ENCODE measurements at regions not wholly inside any gene's neighbourhood (a gene's known extent, or its start where the extent isn't known, plus 50 kb on each side); places are given as distances from the start of the nearest gene placed in this dataset.

GRCh38 chr6:6516666-6517458 is 71.7 kb upstream of the LY86 start (continued):
- TF ChIP-seq, protein P1, sequence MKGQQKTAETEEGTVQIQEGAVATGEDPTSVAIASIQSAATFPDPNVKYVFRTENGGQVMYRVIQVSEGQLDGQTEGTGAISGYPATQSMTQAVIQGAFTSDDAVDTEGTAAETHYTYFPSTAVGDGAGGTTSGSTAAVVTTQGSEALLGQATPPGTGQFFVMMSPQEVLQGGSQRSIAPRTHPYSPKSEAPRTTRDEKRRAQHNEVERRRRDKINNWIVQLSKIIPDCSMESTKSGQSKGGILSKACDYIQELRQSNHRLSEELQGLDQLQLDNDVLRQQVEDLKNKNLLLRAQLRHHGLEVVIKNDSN (IDR thresholded peaks at IDR 0.05; ENCODE audit: borderline replicate concordance, low read depth) = no peak
- no peak for TF ChIP-seq JUND (IDR thresholded peaks at IDR 0.05)
- TF ChIP-seq GABPA (IDR thresholded peaks at IDR 0.05; ENCODE audit: low read depth) = no peak
- no peak for TF ChIP-seq FOSL2 (IDR thresholded peaks at IDR 0.05; ENCODE audit: borderline replicate concordance, low read depth)
- no peak for TF ChIP-seq CHD2 (IDR thresholded peaks at IDR 0.05; ENCODE audit: low read length, partially characterized antibody)
- TF ChIP-seq RFX5 (IDR thresholded peaks at IDR 0.05; ENCODE audit: low read length) = no peak
- TF ChIP-seq CTCF (IDR thresholded peaks at IDR 0.05) = no peak
- TF ChIP-seq GATA2 (CRISPR knock-in tag; IDR thresholded peaks at IDR 0.05) = no peak
- no peak for TF ChIP-seq RCOR1 (IDR thresholded peaks at IDR 0.05; ENCODE audit: low read length)
- no peak for TF ChIP-seq EP300 (IDR thresholded peaks at IDR 0.05; ENCODE audit: borderline replicate concordance in 1 of 2, low read depth in 1 of 2, low read length in 1 of 2)

DNA sequence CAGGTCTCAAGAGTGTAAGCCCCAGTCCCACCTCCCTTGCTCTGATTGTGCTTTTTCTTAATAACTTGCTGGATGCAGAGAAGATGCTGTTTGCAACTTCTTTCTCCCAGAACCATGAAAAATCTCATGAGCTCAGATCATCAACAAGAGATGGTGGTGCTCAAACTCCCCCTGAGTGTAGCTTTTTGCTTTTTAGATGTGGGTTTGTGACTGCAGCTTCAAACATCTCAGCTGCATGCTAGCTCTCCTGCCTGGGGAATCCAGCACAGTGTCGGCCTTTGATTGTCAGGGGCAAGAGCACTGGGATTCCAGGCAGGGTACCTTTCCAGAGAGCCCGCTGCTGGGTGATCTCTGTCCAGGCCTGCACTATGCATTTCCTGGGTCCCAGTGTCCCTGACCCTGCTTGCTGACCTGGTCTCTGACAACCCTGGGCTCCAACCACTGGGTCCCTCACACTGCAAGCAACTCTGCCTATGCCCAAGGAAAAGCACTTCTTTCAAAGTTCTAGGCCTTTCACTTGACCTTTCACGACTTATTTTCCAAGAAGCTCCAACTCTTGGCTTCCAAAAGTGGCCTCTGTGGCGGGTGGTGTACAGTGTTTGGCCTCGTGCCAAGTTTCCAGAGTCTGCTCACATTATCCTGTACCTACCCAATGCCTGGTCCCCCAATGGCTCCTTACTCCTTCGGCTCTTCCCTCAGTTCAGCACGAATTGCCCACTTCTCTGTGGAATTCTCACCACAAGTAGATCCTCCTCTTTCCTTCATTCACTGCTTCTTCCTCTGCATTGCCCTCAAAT is 69.7 kb upstream of the LY86 start:
- Histone ChIP-seq H3K4me3 (ENCODE audit: low read depth in 2 of 2, low read length in 1 of 2) (no peak overlapping the region), H3K9ac (no peak overlapping the region), H4K20me1 (ENCODE audit: insufficient read depth) (no peaks in the 10 kb centered on the region), H3K9me3 (no peaks in the 10 kb centered on the region), H3K27me3 (ENCODE audit: insufficient read depth) (peaks cover 6% of the 10 kb centered on the region; the same call in 1 of the 2 replicates), H2AFZ (ENCODE audit: low read depth) (no peak overlapping the region), H3K9me2 (no peaks in the 10 kb centered on the region), H3K27ac (ENCODE audit: low read depth in 2 of 2, low read length in 1 of 2) (no peak overlapping the region), H3K4me2 (no peak overlapping the region), H3K36me3 (replicated peaks in 1 of 2; ENCODE audit: control insufficient read depth in 1 of 2, insufficient read depth in 2 of 2, low read length in 1 of 2) (no peaks in the 10 kb centered on the region), H3F3A (replicated peaks; ENCODE audit: insufficient read depth) (no peaks in the 10 kb centered on the region), H3K4me1 (ENCODE audit: control insufficient read depth in 1 of 2, insufficient read depth in 2 of 2, low read depth in 1 of 2, low read length in 1 of 2) (no peaks in the 10 kb centered on the region), H3K79me2 (ENCODE audit: insufficient read depth) (no peaks in the 10 kb centered on the region)
- POLR2A ChIA-PET = no interaction called here
- CTCF ChIA-PET = no interaction called here
- 0% methylated on average over 7 of the region's 7 CpGs for WGBS (ENCODE audit: low lambda C conversion rate)
- no peak for DNase-seq
- no peak for TF ChIP-seq RXRA (IDR thresholded peaks at IDR 0.05; ENCODE audit: borderline replicate concordance, low read depth)
- no peak for TF ChIP-seq JUND (IDR thresholded peaks at IDR 0.05)
- no peak for TF ChIP-seq FOSL2 (IDR thresholded peaks at IDR 0.05; ENCODE audit: borderline replicate concordance, low read depth)
- no peak for TF ChIP-seq NRF1 (IDR thresholded peaks at IDR 0.05; ENCODE audit: low read depth, low read length)
- no peak for TF ChIP-seq RAD21 (IDR thresholded peaks at IDR 0.05; ENCODE audit: low read length)
- TF ChIP-seq CTCF (IDR thresholded peaks at IDR 0.05) = no peak
- TF ChIP-seq RCOR1 (IDR thresholded peaks at IDR 0.05; ENCODE audit: low read length) = no peak
- TF ChIP-seq FOXJ3 (CRISPR knock-in tag; IDR thresholded peaks at IDR 0.05) = no peak
- TF ChIP-seq EP300 (IDR thresholded peaks at IDR 0.05; ENCODE audit: borderline replicate concordance in 1 of 2, low read depth in 1 of 2, low read length in 1 of 2) = no peak
- TF ChIP-seq TCF12 (IDR thresholded peaks at IDR 0.05) = no peak
- no peak for TF ChIP-seq SMC3 (IDR thresholded peaks at IDR 0.05; ENCODE audit: low read depth, low read length)
- TF ChIP-seq RFX5 (IDR thresholded peaks at IDR 0.05; ENCODE audit: low read length) = no peak
- TF ChIP-seq, protein P2, sequence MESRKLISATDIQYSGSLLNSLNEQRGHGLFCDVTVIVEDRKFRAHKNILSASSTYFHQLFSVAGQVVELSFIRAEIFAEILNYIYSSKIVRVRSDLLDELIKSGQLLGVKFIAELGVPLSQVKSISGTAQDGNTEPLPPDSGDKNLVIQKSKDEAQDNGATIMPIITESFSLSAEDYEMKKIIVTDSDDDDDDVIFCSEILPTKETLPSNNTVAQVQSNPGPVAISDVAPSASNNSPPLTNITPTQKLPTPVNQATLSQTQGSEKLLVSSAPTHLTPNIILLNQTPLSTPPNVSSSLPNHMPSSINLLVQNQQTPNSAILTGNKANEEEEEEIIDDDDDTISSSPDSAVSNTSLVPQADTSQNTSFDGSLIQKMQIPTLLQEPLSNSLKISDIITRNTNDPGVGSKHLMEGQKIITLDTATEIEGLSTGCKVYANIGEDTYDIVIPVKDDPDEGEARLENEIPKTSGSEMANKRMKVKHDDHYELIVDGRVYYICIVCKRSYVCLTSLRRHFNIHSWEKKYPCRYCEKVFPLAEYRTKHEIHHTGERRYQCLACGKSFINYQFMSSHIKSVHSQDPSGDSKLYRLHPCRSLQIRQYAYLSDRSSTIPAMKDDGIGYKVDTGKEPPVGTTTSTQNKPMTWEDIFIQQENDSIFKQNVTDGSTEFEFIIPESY (IDR thresholded peaks at IDR 0.05; ENCODE audit: borderline replicate concordance, low read depth) = no peak
- TF ChIP-seq MEF2A (IDR thresholded peaks at IDR 0.05; ENCODE audit: borderline replicate concordance, low read depth) = no peak
- no peak for TF ChIP-seq EZH2phosphoT487 (IDR thresholded peaks at IDR 0.05; ENCODE audit: borderline replicate concordance, low read depth)
- no peak for TF ChIP-seq SIN3A (IDR thresholded peaks at IDR 0.05; ENCODE audit: borderline replicate concordance, low read depth, low read length)
- TF ChIP-seq, protein P3, sequence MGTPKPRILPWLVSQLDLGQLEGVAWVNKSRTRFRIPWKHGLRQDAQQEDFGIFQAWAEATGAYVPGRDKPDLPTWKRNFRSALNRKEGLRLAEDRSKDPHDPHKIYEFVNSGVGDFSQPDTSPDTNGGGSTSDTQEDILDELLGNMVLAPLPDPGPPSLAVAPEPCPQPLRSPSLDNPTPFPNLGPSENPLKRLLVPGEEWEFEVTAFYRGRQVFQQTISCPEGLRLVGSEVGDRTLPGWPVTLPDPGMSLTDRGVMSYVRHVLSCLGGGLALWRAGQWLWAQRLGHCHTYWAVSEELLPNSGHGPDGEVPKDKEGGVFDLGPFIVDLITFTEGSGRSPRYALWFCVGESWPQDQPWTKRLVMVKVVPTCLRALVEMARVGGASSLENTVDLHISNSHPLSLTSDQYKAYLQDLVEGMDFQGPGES (IDR thresholded peaks at IDR 0.05; ENCODE audit: low read depth, low read length) = no peak

Measured in SK-N-SH (cell line).